ENCODE measurements at regions not wholly inside any gene's neighbourhood (a gene's known extent, or its start where the extent isn't known, plus 50 kb on each side); places are given as distances from the start of the nearest gene placed in this dataset.
A peak's percentile ranks its signal among the peaks of the same experiment; 100 is the strongest.

- H3K4me2 ChIP-seq (ENCODE audit: insufficient read depth, low read length) = no peak overlapping the region
- no peaks in the 10 kb centered on the region for H3K9me1 ChIP-seq (replicated peaks; ENCODE audit: control insufficient read depth, extremely low read depth, insufficient read depth, low read length)
- BruUV-seq (replicated peaks) = no TSS peak
- intact Hi-C loops (cut with micrococcal nuclease) (no loop called here), dilution Hi-C loops (cut with MboI; ENCODE audit: extremely low pct_ligation_motif_present, low sequenced_read_pairs) (no loop called here)
- no peaks in the 10 kb centered on the region for H4K20me1 ChIP-seq (replicated peaks; ENCODE audit: control insufficient read depth, extremely low read depth, insufficient read depth, low read length)
- no peak overlapping the region for H3K9ac ChIP-seq (replicated peaks; ENCODE audit: extremely low read depth, insufficient read depth, low read length)
- no peak for FAIRE-seq
- no peaks in the 10 kb centered on the region for H3K79me2 ChIP-seq (ENCODE audit: control insufficient read depth, insufficient read depth, low read length)
- H3K4me1 ChIP-seq (ENCODE audit: control insufficient read depth, extremely low read depth, insufficient read depth, low read length) = peaks cover 2% of the 10 kb centered on the region
- H2AFZ ChIP-seq (ENCODE audit: low read depth, low read length) = no peak overlapping the region
- no peaks in the 10 kb centered on the region for H3K27me3 ChIP-seq (ENCODE audit: control insufficient read depth in 2 of 2, insufficient read depth in 2 of 2, low read length in 2 of 2)
- no peak overlapping the region for H3K4me3 ChIP-seq (replicated peaks in 1 of 3; ENCODE audit: insufficient read depth in 1 of 3, low read depth in 1 of 3, low read length in 3 of 3)
- H3K9me3 ChIP-seq (replicated peaks; ENCODE audit: control insufficient read depth, insufficient read depth, low read length) = no peaks in the 10 kb centered on the region
- DNase-seq (ENCODE audit: low read depth, low spot score) = no peak
- no peaks in the 10 kb centered on the region for H3K36me3 ChIP-seq (ENCODE audit: control insufficient read depth in 2 of 2, extremely low read depth in 1 of 2, insufficient read depth in 2 of 2, low read length in 2 of 2)
- CTCF ChIA-PET = no interaction called here
- POLR2A ChIA-PET = no interaction called here
- no peak overlapping the region for H3K27ac ChIP-seq (ENCODE audit: insufficient read depth, low read depth, low read length)
- TF ChIP-seq MAX (IDR thresholded peaks at IDR 0.05; ENCODE audit: insufficient read depth, insufficient read length) (no peak), MYC (IDR thresholded peaks at IDR 0.05; ENCODE audit: low read depth, low read length) (no peak), FOS (IDR thresholded peaks at IDR 0.05; ENCODE audit: borderline replicate concordance, insufficient read depth, low read length) (peak; percentile 25), CTCF (IDR thresholded peaks at IDR 0.05; ENCODE audit: extremely low read depth in 1 of 2, insufficient read depth in 1 of 2, low read depth in 1 of 2, low read length in 2 of 2) (no peak), POLR2A (IDR thresholded peaks at IDR 0.05; ENCODE audit: low read depth, low read length) (no peak)
These were observed 348.5 kb downstream of the KCNJ2 start for GRCh38 chr17:70517816-70518215.

- DNase-seq (ENCODE audit: low read depth, low spot score) (no peak), FAIRE-seq (no peak)
- Histone ChIP-seq H3K27ac (ENCODE audit: insufficient read depth, low read depth, low read length) (no peak overlapping the region), H2AFZ (ENCODE audit: low read depth, low read length) (no peak overlapping the region), H4K20me1 (replicated peaks; ENCODE audit: control insufficient read depth, extremely low read depth, insufficient read depth, low read length) (no peaks in the 10 kb centered on the region), H3K9me3 (replicated peaks; ENCODE audit: control insufficient read depth, insufficient read depth, low read length) (no peaks in the 10 kb centered on the region), H3K9me1 (replicated peaks; ENCODE audit: control insufficient read depth, extremely low read depth, insufficient read depth, low read length) (no peaks in the 10 kb centered on the region), H3K4me1 (ENCODE audit: control insufficient read depth, extremely low read depth, insufficient read depth, low read length) (peaks cover 2% of the 10 kb centered on the region), H3K36me3 (ENCODE audit: control insufficient read depth in 2 of 2, extremely low read depth in 1 of 2, insufficient read depth in 2 of 2, low read length in 2 of 2) (no peaks in the 10 kb centered on the region), H3K4me2 (ENCODE audit: insufficient read depth, low read length) (no peak overlapping the region), H3K9ac (replicated peaks; ENCODE audit: extremely low read depth, insufficient read depth, low read length) (no peak overlapping the region), H3K27me3 (ENCODE audit: control insufficient read depth in 2 of 2, insufficient read depth in 2 of 2, low read length in 2 of 2) (no peaks in the 10 kb centered on the region), H3K4me3 (replicated peaks in 1 of 3; ENCODE audit: insufficient read depth in 1 of 3, low read depth in 1 of 3, low read length in 3 of 3) (no peak overlapping the region), H3K79me2 (ENCODE audit: control insufficient read depth, insufficient read depth, low read length) (no peaks in the 10 kb centered on the region)
- intact Hi-C loops (cut with micrococcal nuclease) = no loop called here
- ChIA-PET CTCF (no interaction called here), POLR2A (no interaction called here)
- no peak for TF ChIP-seq POLR2A (IDR thresholded peaks at IDR 0.05; ENCODE audit: low read depth, low read length)
- BruUV-seq (replicated peaks) = no TSS peak
- dilution Hi-C loops (cut with MboI; ENCODE audit: extremely low pct_ligation_motif_present, low sequenced_read_pairs) = no loop called here
These were observed 350.0 kb downstream of the KCNJ2 start for GRCh38 chr17:70519300-70519699.

Measured in endothelial cell of umbilical vein (primary cell).